NCI-H1105 (cell line): ENCODE measurements at regions not wholly inside any gene's neighbourhood (a gene's known extent, or its start where the extent isn't known, plus 50 kb on each side); places are given as distances from the start of the nearest gene placed in this dataset.

Experiments
- DNase-seq: peaks from one replicate; lab custom pipeline; 2025; lab: John Stamatoyannopoulos, UW

- DNase-seq, result no peak
Observed at GRCh38 chr9:99436616-99437015, 214.5 kb downstream of the SEC61B start.

DNA sequence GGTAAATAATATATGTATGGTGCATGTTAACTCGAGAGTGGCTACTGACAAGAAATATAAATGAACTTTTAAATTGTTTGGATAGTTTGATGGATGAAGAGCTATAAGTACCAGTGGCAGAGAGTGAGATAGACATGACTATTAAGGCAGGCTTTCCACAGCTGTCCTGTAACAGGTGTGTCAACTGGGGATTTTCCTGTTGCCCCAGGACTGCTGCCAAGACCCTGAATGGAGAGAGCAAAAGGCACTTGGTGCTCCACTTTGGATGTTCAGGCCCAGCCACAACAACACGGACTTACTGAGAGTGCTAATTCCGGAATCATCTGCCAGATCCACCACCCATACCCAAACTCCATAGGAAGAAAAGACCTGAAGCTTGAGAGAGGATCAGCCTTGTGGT, 215.1 kb downstream of the SEC61B start:
- DNase-seq, result no peak

- DNase-seq, result no peak
Observed at GRCh38 chr9:99438596-99438995, 216.5 kb downstream of the SEC61B start.

DNA sequence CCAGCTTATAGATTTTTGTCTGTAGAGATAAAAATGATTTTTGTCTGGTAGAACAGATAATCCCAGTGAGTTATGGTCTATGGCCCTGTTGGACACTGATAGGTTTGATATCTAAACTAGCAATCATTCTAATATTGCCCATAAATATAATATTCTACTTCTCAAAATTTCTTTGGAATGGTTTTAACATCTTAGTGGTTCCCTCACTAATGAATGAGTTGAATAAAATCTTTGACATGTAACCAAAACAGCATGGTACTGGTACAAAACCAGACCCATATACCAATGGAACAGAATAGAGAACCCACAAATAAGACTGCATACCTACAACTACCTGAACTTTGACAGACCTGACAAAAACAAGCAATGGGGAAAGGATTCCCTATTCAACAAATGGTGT, 219.7 kb downstream of the SEC61B start:
- no peak for DNase-seq

- no peak for DNase-seq
Observed at GRCh38 chr9:99445371-99445891, 223.3 kb downstream of the SEC61B start.

- no peak for DNase-seq
Observed at GRCh38 chr9:99445920-99446319, 223.8 kb downstream of the SEC61B start.

DNA sequence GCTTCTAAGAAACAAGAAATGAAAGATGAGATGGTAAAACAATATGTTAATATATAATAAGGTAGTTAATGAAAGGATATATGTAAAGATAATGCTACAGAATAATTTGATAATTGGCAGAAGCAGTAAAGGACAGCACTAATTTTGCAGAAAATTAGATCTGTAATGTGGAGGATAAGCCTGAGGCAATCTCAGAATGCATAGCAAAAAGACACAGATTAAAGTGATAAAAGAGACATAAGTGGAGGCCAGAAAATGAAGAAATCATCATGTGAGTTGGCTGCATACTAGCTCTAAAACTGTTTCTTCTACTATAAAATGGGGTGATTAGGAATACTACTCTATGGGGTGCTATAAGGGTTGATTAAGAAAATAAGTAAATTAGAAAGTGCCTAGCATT, 225.9 kb downstream of the SEC61B start:
- DNase-seq, result no peak

- DNase-seq, result no peak
Observed at GRCh38 chr9:99449726-99450125, 227.6 kb downstream of the SEC61B start.

DNA sequence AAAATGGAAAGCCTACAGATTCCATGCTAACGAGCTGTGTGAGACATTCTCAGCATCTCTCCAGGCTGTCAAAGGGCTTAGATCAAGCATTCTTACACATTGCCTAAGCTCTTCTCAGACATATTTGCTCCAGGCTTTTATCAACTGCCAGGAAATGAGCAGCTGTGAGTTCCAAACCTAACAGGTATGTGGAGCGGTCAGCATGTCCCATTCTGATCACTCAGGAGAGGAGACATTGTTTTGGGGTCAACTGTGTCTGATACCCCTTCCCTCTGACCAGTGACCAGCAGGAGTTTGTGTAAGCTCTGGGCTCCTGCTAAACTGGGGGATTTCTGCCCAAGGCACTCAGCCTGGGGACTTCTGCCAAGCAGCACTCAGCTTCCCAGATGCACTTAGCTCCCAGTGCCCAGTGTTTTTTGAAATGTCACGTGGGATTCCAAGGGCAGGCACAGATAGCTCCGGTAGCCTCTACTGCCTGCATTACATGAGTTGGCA, 229.1 kb downstream of the SEC61B start:
- DNase-seq, result no peak

- no peak for DNase-seq
Observed at GRCh38 chr9:99457406-99457805, 235.3 kb downstream of the SEC61B start.

- no peak for DNase-seq
Observed at GRCh38 chr9:99457981-99458380, 235.9 kb downstream of the SEC61B start.

DNA sequence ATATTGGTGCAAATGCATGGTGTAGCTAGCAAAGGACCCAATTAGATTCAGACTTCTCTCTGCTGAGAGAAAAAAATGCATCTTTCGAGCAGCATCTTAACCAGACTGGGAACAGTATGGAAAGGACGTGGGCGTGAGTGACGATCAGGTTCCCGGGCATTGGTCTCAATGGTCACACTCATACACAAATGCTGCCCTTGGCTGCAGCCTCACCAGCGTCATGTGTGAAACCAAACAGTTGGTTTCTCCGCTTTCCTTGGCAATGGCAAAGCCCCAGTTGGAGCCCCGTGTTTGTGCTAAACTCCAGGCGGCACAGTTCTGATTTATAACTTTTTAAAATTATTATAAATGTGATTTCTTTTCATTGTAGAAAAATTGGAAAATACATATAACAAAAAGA, 237.8 kb downstream of the SEC61B start:
- no peak for DNase-seq

- DNase-seq, result no peak
Observed at GRCh38 chr9:99463131-99463530, 241.0 kb downstream of the SEC61B start.

- DNase-seq, result no peak
Observed at GRCh38 chr9:99464568-99464967, 242.5 kb downstream of the SEC61B start.

DNA sequence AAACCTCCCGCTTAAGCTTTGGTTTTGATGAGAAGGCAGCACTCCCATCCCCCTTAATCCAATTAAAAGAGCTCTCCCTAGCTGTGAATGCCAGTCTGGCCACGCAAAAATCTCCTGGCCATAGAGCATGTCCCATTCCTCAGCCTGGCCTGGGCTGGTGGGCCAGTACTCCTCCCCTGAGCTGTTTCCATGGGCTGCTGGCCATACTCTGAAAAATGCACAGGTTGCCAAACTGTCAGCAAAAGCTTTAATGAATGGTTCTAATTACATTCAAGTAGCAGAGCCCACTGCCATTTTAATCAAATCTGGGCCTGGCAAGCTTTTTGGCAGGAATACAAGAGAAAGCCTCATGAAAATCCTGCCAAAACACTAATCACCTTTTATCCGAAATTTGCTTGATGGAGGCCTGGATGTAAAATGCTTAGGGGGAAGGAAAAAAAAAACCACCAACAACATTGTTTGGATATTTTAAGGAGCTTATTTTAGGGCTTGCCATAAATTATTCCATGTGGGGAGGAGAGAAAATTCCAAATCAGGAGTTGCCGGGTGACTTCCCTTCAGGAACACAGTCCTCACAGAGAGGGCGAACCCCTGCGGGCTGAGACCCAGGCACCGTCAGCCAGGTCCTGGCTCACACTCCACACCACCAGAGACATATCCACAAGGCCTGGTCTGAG, 243.3 kb downstream of the SEC61B start:
- peak; percentile 89 for DNase-seq

- no peak for DNase-seq
Observed at GRCh38 chr9:99466104-99466503, 244.0 kb downstream of the SEC61B start.

- no peak for DNase-seq
Observed at GRCh38 chr9:99466781-99467180, 244.7 kb downstream of the SEC61B start.

GRCh38 chr9:99471033-99471432, 249.0 kb downstream of the SEC61B start:
- no peak for DNase-seq

DNA sequence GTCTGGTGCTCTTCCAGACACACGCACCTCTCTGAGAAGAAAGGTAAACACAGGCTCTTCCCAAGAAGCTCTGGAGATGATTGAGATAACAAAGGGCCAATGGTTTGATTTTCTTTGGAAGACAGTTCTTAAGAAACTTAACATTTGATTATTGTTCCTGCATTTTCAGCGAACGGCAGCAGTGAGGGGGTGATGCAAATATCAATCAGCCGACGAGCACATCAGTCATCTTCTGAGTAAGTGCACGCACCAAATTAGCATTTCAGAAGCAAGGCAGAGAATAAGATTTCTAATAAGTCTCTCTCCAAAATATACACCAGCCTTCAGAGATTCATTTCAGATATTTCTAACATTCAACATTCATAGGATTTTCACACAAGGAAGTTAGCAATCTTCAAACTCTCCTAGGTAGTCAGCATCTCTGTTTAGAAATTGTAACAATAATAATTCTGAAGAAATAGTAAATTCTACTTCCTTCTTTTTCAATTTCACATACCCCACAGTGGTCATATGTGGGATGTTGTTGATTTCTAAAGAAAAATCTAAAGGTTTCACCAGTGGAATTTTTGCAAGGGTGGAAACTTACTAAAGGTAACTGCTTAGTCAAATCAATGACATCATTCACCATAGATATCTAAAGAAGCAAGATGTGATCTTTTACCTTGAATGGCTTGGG, 250.3 kb downstream of the SEC61B start:
- DNase-seq, result no peak

GRCh38 chr9:99472916-99473245, 250.8 kb downstream of the SEC61B start:
- DNase-seq, result no peak

- DNase-seq, result no peak
Observed at GRCh38 chr9:99474186-99474585, 252.1 kb downstream of the SEC61B start.

GRCh38 chr9:99475401-99476065, 253.5 kb downstream of the SEC61B start:
- DNase-seq, result no peak

- no peak for DNase-seq
Observed at GRCh38 chr9:99478469-99479027, 256.5 kb downstream of the SEC61B start.
